ENCODE measurements at regions not wholly inside any gene's neighbourhood (a gene's known extent, or its start where the extent isn't known, plus 50 kb on each side); places are given as distances from the start of the nearest gene placed in this dataset.

GRCh38 chr10:21289271-21289670 is 236.2 kb downstream of the SKIDA1 start:
- no peak overlapping the region for H3K27ac ChIP-seq (ENCODE audit: low read length, poor library complexity, severe bottlenecking)
- no peak overlapping the region for H2BK120ac ChIP-seq (ENCODE audit: low read depth, low read length)
- no peak overlapping the region for H3K4me2 ChIP-seq (ENCODE audit: low read length, poor library complexity, severe bottlenecking)
- no peak overlapping the region for H3K4me3 ChIP-seq (ENCODE audit: insufficient read depth in 1 of 2, low read depth in 1 of 2, low read length in 2 of 2)
- H3K23ac ChIP-seq (ENCODE audit: low read length in 2 of 2), result no peak overlapping the region
- H4K91ac ChIP-seq (ENCODE audit: low read length), result no peak overlapping the region
- H3K9ac ChIP-seq (ENCODE audit: low read length), result no peak overlapping the region
- WGBS, result 93% methylated on average over 3 of the region's 3 CpGs
- H3K14ac ChIP-seq (ENCODE audit: low read length in 2 of 2), result no peak overlapping the region
- no peak overlapping the region for H2BK5ac ChIP-seq (ENCODE audit: low read depth, low read length, poor library complexity, severe bottlenecking)
- peaks cover 7% of the 10 kb centered on the region for H3K4me1 ChIP-seq (ENCODE audit: control insufficient read depth, insufficient read depth, low read depth, low read length)
- DNase-seq, result no peak
- H3K36me3 ChIP-seq (ENCODE audit: control insufficient read depth in 1 of 2, insufficient read depth in 2 of 2, low read depth in 1 of 2, low read length in 2 of 2), result no peaks in the 10 kb centered on the region
- no peaks in the 10 kb centered on the region for H3K9me3 ChIP-seq (ENCODE audit: control insufficient read depth, low read length)
- no peak overlapping the region for H3K4ac ChIP-seq (ENCODE audit: low read depth in 1 of 2, low read length in 2 of 2)
- H4K8ac ChIP-seq (ENCODE audit: low read length), result no peak overlapping the region
- H2BK15ac ChIP-seq (ENCODE audit: low read depth, poor library complexity, severe bottlenecking), result no peak overlapping the region
- H3K27me3 ChIP-seq (ENCODE audit: control insufficient read depth in 1 of 2, insufficient read depth in 1 of 2, low read length in 2 of 2), result no peaks in the 10 kb centered on the region
- H2AK5ac ChIP-seq (ENCODE audit: low read length, severe bottlenecking), result peak overlapping the region; percentile 86
- H3K79me1 ChIP-seq (replicated peaks; ENCODE audit: low read length, poor library complexity, severe bottlenecking), result no peaks in the 10 kb centered on the region
- H2AFZ ChIP-seq (ENCODE audit: low read depth, low read length), result no peak overlapping the region
- H3K18ac ChIP-seq (ENCODE audit: low read depth in 1 of 2, low read length in 2 of 2), result no peak overlapping the region
- no peak overlapping the region for H2BK12ac ChIP-seq (ENCODE audit: low read length in 2 of 2)

DNA sequence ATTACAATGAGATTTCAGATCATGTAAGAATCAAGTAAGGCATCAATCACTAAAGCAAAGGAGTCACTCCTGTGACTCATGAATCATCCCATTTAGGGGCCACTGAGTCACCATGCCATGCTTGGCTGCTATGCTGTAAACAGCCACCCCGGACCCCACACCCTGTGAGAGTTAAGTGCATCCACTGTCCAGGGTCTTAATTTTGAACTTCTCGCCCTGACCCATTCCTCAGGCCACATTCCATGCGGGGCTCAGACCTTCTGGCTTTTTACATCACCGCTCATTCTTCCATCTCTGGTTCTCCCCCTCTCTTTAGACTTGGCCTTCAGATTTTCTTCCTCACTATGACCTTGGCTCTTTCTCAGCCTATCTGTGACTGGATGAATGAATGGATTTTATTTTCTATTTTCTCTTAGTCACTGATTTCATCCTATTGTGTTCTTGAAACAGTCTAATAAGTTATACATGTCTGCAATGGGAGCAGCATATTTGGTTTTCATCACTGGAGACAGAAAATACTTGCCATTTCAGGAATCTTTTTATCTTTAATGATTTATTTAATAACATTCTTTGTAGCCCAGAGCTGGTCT is 239.6 kb downstream of the SKIDA1 start:
- no peaks in the 10 kb centered on the region for H3K36me3 ChIP-seq (ENCODE audit: control insufficient read depth in 1 of 2, insufficient read depth in 2 of 2, low read depth in 1 of 2, low read length in 2 of 2)
- H3K27me3 ChIP-seq (ENCODE audit: control insufficient read depth in 1 of 2, insufficient read depth in 1 of 2, low read length in 2 of 2), result no peaks in the 10 kb centered on the region
- no peak overlapping the region for H3K9ac ChIP-seq (ENCODE audit: low read length)
- peaks cover 6% of the 10 kb centered on the region for H3K4me1 ChIP-seq (ENCODE audit: control insufficient read depth, insufficient read depth, low read depth, low read length)
- no peak overlapping the region for H2BK120ac ChIP-seq (ENCODE audit: low read depth, low read length)
- H2BK12ac ChIP-seq (ENCODE audit: low read length in 2 of 2), result no peak overlapping the region
- H3K18ac ChIP-seq (ENCODE audit: low read depth in 1 of 2, low read length in 2 of 2), result no peak overlapping the region
- H2BK15ac ChIP-seq (ENCODE audit: low read depth, poor library complexity, severe bottlenecking), result no peak overlapping the region
- WGBS, result 42% methylated on average over 4 of the region's 4 CpGs
- peak overlapping the region; percentile 32 for H3K27ac ChIP-seq (ENCODE audit: low read length, poor library complexity, severe bottlenecking)
- H4K8ac ChIP-seq (ENCODE audit: low read length), result no peak overlapping the region
- no peak overlapping the region for H3K23ac ChIP-seq (ENCODE audit: low read length in 2 of 2)
- H2BK5ac ChIP-seq (ENCODE audit: low read depth, low read length, poor library complexity, severe bottlenecking), result no peak overlapping the region
- no peak for DNase-seq
- H3K9me3 ChIP-seq (ENCODE audit: control insufficient read depth, low read length), result no peaks in the 10 kb centered on the region
- H3K4me2 ChIP-seq (ENCODE audit: low read length, poor library complexity, severe bottlenecking), result no peak overlapping the region
- H3K4ac ChIP-seq (ENCODE audit: low read depth in 1 of 2, low read length in 2 of 2), result no peak overlapping the region
- no peak overlapping the region for H4K91ac ChIP-seq (ENCODE audit: low read length)
- no peak overlapping the region for H3K4me3 ChIP-seq (ENCODE audit: insufficient read depth in 1 of 2, low read depth in 1 of 2, low read length in 2 of 2)
- H3K79me1 ChIP-seq (replicated peaks; ENCODE audit: low read length, poor library complexity, severe bottlenecking), result no peaks in the 10 kb centered on the region
- H2AK5ac ChIP-seq (ENCODE audit: low read length, severe bottlenecking), result no peak overlapping the region
- H2AFZ ChIP-seq (ENCODE audit: low read depth, low read length), result no peak overlapping the region
- no peak overlapping the region for H3K14ac ChIP-seq (ENCODE audit: low read length in 2 of 2)

- H3K14ac ChIP-seq (ENCODE audit: low read length in 2 of 2), result no peak overlapping the region
- H4K8ac ChIP-seq (ENCODE audit: low read length), result no peak overlapping the region
- H2BK120ac ChIP-seq (ENCODE audit: low read depth, low read length), result no peak overlapping the region
- no peak overlapping the region for H2BK5ac ChIP-seq (ENCODE audit: low read depth, low read length, poor library complexity, severe bottlenecking)
- DNase-seq, result no peak
- H3K9ac ChIP-seq (ENCODE audit: low read length), result no peak overlapping the region
- no peak overlapping the region for H3K4me3 ChIP-seq (ENCODE audit: insufficient read depth in 1 of 2, low read depth in 1 of 2, low read length in 2 of 2)
- no peak overlapping the region for H3K18ac ChIP-seq (ENCODE audit: low read depth in 1 of 2, low read length in 2 of 2)
- H3K23ac ChIP-seq (ENCODE audit: low read length in 2 of 2), result no peak overlapping the region
- no peak overlapping the region for H2BK12ac ChIP-seq (ENCODE audit: low read length in 2 of 2)
- no peak overlapping the region for H3K4me2 ChIP-seq (ENCODE audit: low read length, poor library complexity, severe bottlenecking)
- no peaks in the 10 kb centered on the region for H3K79me1 ChIP-seq (replicated peaks; ENCODE audit: low read length, poor library complexity, severe bottlenecking)
- H2BK15ac ChIP-seq (ENCODE audit: low read depth, poor library complexity, severe bottlenecking), result no peak overlapping the region
- H2AFZ ChIP-seq (ENCODE audit: low read depth, low read length), result no peak overlapping the region
- no peak overlapping the region for H3K4ac ChIP-seq (ENCODE audit: low read depth in 1 of 2, low read length in 2 of 2)
- no peaks in the 10 kb centered on the region for H3K9me3 ChIP-seq (ENCODE audit: control insufficient read depth, low read length)
- no peak overlapping the region for H3K27ac ChIP-seq (ENCODE audit: low read length, poor library complexity, severe bottlenecking)
- H2AK5ac ChIP-seq (ENCODE audit: low read length, severe bottlenecking), result peak overlapping the region; percentile 31
- WGBS, result 47% methylated on average over 4 of the region's 4 CpGs
- H3K36me3 ChIP-seq (ENCODE audit: control insufficient read depth in 1 of 2, insufficient read depth in 2 of 2, low read depth in 1 of 2, low read length in 2 of 2), result no peaks in the 10 kb centered on the region
- no peaks in the 10 kb centered on the region for H3K27me3 ChIP-seq (ENCODE audit: control insufficient read depth in 1 of 2, insufficient read depth in 1 of 2, low read length in 2 of 2)
- no peak overlapping the region for H4K91ac ChIP-seq (ENCODE audit: low read length)
- peaks cover 6% of the 10 kb centered on the region for H3K4me1 ChIP-seq (ENCODE audit: control insufficient read depth, insufficient read depth, low read depth, low read length)
Measured at GRCh38 chr10:21285207-21285606, 240.3 kb downstream of the SKIDA1 start.

DNA sequence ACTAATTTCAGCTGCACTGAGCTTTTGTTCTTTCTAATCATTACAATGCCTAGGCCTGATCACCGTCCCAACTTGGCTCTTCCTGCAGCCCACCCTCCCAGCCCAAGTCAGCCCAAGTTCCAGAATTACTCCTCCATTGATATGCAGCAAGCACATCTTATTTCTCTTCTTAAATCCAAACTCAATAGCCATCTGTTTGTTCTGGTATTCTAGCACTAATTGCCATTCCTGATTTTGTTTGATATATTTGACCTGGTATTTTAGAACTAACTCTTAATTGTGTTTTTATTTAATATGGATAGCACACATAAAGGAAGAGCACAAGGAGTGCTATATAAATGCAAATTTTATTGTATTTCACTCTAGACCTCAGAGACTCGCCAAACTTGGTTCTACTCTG is 241.2 kb downstream of the SKIDA1 start:
- no peaks in the 10 kb centered on the region for H3K27me3 ChIP-seq (ENCODE audit: control insufficient read depth in 1 of 2, insufficient read depth in 1 of 2, low read length in 2 of 2)
- H2BK5ac ChIP-seq (ENCODE audit: low read depth, low read length, poor library complexity, severe bottlenecking), result no peak overlapping the region
- no peak overlapping the region for H3K27ac ChIP-seq (ENCODE audit: low read length, poor library complexity, severe bottlenecking)
- H3K9me3 ChIP-seq (ENCODE audit: control insufficient read depth, low read length), result no peaks in the 10 kb centered on the region
- H3K4me2 ChIP-seq (ENCODE audit: low read length, poor library complexity, severe bottlenecking), result no peak overlapping the region
- H3K79me1 ChIP-seq (replicated peaks; ENCODE audit: low read length, poor library complexity, severe bottlenecking), result no peaks in the 10 kb centered on the region
- no peak overlapping the region for H2BK15ac ChIP-seq (ENCODE audit: low read depth, poor library complexity, severe bottlenecking)
- H3K9ac ChIP-seq (ENCODE audit: low read length), result no peak overlapping the region
- no peak overlapping the region for H2AFZ ChIP-seq (ENCODE audit: low read depth, low read length)
- peaks cover 6% of the 10 kb centered on the region for H3K4me1 ChIP-seq (ENCODE audit: control insufficient read depth, insufficient read depth, low read depth, low read length)
- no peak for DNase-seq
- no peak overlapping the region for H3K23ac ChIP-seq (ENCODE audit: low read length in 2 of 2)
- H3K14ac ChIP-seq (ENCODE audit: low read length in 2 of 2), result no peak overlapping the region
- H4K91ac ChIP-seq (ENCODE audit: low read length), result no peak overlapping the region
- H3K18ac ChIP-seq (ENCODE audit: low read depth in 1 of 2, low read length in 2 of 2), result no peak overlapping the region
- no peak overlapping the region for H2BK12ac ChIP-seq (ENCODE audit: low read length in 2 of 2)
- H2AK5ac ChIP-seq (ENCODE audit: low read length, severe bottlenecking), result no peak overlapping the region
- no peak overlapping the region for H2BK120ac ChIP-seq (ENCODE audit: low read depth, low read length)
- no peaks in the 10 kb centered on the region for H3K36me3 ChIP-seq (ENCODE audit: control insufficient read depth in 1 of 2, insufficient read depth in 2 of 2, low read depth in 1 of 2, low read length in 2 of 2)
- no peak overlapping the region for H3K4ac ChIP-seq (ENCODE audit: low read depth in 1 of 2, low read length in 2 of 2)
- WGBS, result 75% methylated on average over 2 of the region's 2 CpGs
- no peak overlapping the region for H4K8ac ChIP-seq (ENCODE audit: low read length)
- H3K4me3 ChIP-seq (ENCODE audit: insufficient read depth in 1 of 2, low read depth in 1 of 2, low read length in 2 of 2), result no peak overlapping the region
